ENCODE measurements at regions not wholly inside any gene's neighbourhood (a gene's known extent, or its start where the extent isn't known, plus 50 kb on each side); places are given as distances from the start of the nearest gene placed in this dataset.
"Not testable (repeated sequence)": the region's sequence is repeated elsewhere in the genome, so short reads cannot be mapped to it uniquely, and the experiment has no call there.

DNA sequence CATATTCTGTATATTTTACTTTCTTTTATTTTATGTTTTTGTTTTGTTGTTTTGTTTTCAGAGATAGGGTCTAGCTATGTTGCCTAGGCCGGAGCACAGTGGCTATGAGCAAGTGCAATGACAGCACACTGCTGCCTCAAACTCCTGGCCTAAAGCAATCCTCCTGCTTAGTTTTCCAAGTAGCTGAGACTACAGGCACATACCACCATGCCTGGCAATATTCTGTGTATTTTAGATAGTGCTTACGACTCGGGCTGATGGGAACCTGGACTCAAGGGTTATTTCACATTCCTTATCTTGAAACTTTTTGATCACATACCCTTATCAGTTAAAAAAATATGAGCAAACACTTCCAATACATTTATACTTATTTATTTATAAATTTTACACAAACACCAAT, 119.0 kb upstream of the STARD4 start:
- DNase-seq = no peak

DNA sequence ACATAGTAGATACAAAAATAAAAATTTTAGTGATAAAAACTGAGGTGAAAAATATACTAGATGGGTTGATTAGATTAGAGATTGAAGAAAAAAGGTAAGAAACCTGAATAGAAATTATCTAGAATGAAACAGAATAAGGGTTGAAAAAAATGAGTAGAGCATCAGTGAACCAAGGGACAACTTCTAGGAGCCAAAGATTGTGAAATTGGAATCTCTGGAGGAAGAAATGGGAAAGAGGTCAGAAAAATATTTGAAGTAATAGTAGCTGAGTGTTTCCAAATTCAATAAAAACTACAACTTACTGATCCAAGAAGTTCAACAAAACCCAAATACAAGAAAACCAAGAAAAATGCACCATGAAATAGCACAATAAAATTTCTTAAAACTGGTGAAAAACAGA, 116.6 kb upstream of the STARD4 start:
- DNase-seq = no peak

- no peak for DNase-seq
Measured at GRCh38 chr5:111627862-111628261, 115.5 kb upstream of the STARD4 start.

- no peak for DNase-seq
Measured at GRCh38 chr5:111626473-111627148, 114.3 kb upstream of the STARD4 start.

DNA sequence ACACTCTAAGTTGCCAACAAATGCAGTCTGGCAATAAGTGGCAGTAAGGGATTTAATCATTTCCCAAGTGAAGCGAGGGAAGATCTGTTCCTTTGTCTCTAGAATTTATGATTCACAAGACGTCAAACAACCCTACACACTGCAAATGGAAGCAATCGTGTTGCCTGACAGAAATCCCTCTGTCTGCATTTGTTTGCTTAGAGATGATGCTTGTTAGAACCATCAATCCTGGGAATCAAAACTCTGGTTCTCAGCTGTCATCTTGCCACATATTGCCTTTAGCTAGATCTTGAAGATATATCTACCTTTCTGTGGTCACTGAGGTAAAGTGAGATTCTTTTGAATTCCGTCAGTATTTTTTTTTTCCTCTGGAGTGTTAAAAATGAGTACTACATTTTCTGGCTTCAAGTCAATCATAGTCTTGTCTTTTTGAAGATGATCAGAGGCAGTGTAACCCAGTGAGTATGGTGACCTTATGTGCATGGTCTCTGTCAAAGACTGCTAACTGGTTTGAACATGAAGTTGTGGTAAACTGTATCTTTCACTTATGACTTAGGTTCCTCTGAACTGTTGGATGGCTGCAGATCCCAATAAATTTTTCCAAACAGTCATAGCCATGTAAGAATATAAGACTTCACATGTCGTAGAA, 106.4 kb upstream of the STARD4 start:
- DNase-seq = no peak

DNA sequence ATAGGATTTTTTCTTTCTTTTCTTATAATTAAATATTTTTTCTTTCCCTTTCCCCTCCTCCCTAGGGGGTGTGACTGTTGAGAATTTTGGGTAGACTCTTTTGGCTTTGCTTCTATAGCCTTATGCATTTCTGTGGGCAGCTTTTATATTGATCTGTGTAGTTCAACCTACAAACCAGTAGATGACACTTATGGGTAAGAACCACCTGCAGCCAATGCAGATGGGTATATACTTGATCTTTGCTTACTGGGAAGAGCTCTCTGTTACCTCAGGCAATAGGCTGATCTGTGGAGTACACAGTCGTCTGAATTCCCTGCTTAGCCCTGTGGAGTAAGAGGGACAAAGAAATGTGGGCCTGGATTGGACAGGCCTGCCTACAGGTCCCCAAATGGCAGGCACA, 102.7 kb upstream of the STARD4 start:
- DNase-seq = no peak

DNA sequence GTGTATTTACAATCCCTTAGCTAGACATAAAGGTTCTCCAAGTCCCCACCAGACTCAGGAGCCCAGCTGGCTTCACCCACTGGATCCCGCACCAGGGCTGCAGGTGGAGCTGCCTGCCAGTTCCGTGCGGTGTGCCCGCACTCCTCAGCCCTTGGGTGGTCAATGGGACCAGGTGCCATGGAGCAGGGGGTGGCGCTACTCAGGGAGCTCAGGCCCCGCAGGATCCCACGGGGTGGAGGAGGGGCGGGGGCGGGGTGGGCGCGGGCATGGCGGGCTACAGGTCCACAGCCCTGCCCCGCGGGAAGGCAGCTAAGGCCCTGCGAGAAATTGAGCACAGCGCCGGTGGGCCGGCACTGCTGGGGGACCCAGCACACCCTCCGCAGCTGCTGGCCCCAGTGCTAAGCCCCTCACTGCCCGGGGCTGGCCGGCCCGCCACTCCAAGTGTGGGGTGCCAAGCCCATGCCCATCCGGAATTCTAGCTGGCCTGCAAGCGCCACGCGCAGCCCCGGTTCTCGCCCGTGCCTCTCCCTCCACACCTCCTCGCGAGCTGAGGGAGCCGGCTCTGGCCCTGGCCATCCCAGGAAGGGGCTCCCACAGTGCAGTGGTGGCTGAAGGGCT, 99.8 kb upstream of the STARD4 start:
- DNase-seq = not testable (repeated sequence)

GRCh38 chr5:111606194-111606593, 93.9 kb upstream of the STARD4 start:
- DNase-seq = no peak

GRCh38 chr5:111603446-111603827, 91.1 kb upstream of the STARD4 start:
- no peak for DNase-seq

DNA sequence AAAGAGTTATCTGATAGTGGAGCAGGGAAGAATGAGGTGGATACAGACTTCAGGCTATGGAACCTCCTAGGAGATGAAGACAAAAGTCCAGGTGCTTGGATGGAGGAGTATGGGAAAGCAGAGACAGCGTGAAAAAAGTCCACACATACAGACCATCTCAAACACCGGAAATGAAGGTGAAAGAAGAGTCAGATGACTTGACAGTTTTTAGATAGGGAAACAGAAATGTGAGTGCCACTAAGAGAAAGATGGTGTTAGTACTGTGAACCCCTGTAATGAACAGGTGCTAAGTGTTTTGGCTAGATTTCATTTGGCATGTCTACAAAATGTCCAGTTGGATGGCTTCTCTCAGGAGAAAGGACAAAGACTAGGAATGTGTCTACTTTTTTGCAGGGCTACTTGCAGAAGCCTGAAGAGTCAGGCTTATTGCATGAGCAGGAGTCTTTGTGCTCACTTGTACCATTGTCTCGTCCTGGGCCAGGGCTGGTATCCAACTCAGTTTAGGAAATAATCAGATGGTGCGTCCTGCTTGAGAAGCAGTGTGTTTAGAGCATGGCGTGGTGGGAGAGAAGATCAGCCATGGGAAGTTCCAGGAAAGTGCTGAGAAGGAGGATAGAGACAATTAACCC, 90.6 kb upstream of the STARD4 start:
- DNase-seq = no peak

GRCh38 chr5:111598996-111599395, 86.7 kb upstream of the STARD4 start:
- DNase-seq = no peak

DNA sequence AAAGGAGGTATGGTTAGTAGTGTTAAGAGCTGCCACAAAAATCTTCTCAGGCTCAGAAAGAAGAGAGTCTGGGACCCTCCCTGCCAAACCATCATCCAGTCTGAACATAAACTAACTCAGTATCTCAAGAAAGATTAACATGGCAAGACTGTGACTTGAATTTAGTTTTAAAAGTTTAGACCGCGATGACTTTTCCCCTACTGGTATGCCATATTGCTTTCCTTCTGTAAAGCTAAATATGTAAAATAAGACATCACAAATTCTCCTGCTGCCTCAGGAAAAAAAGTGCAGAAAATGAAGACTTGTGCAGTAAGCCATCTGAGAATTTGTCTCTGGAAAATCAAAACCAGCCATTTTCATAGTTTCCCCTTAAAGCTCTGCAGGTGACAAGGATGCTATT, 85.2 kb upstream of the STARD4 start:
- DNase-seq = no peak

GRCh38 chr5:111596705-111597104, 84.4 kb upstream of the STARD4 start:
- DNase-seq = peak; percentile 69

- peak; percentile 59 for DNase-seq
Measured at GRCh38 chr5:111595425-111595824, 83.1 kb upstream of the STARD4 start.

DNA sequence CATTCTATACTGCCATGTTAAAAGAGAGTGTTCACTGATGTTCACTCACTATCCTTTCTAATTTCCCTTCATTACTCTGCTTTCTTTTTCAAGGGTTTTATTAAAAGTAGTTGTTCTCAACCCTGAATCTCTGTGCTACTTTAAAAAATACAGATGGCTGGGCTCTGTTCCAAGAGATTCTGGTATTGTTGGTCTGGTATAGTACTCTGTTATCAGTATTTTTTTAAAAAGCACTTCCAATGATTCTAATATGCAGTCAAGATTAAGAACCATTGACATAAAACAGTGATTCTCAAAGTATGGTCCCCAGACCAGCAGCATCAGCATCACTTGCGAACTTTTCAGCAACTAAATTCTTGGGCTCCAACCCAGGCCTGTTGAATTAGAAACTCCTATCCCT, 77.0 kb upstream of the STARD4 start:
- no peak for DNase-seq

GRCh38 chr5:111587728-111588127, 75.4 kb upstream of the STARD4 start:
- no peak for DNase-seq

DNA sequence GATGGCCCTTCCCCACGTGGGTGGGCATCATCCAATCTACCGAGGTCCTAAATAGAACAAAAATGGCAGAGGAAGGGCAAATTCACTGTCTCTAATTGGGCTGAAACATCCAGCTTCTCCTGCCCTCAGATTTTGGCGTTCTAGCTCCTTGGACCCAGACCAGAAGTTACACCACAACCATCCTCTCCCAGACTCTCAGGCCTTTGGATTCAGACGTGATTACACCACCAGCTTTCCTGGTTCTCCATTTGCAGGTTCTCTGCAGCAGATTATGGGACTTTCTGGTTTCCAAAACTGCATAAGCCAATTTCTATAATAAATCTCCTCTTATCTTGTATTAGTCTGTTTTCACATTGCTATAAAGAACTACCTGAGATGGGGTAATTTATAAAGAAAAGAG, 73.6 kb upstream of the STARD4 start:
- no peak for DNase-seq

DNA sequence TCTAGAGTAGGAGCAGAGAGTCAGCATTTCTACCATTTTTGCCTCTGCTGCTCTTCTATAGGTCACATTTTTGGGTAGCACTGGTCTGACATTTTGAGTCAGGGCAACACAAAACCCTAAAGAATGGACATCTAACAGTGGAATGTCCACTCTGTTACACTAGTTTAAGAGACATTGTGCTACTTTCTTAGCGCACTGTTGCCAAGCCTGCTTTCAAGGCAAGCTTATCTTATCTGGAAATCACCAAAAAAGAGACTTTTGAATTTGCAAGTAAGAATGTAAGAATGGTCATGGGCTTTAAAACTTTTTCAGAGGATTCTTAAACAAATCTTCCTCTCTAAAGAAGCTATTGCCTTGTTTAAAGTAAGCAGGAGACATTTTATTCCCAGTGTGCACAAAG, 73.0 kb upstream of the STARD4 start:
- DNase-seq = no peak

DNA sequence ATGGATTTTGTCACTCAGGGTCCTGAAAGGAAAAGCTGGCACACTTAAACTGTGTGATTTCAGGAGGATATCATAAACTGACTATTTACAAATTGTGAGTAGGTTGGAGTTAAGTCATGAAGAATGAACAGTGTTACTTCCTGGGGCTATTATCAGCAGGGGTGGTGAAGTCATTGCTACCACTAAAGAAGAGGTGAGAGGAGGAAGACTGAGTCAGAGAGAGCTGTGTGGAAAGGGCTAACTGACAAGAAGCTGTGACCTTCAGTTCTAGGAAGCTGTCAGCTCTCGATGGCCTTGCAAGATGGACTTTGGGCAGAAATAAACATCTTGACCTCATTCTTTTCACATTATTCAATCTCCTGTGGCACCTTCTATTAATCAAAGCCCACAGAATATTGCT, 72.3 kb upstream of the STARD4 start:
- no peak for DNase-seq

DNA sequence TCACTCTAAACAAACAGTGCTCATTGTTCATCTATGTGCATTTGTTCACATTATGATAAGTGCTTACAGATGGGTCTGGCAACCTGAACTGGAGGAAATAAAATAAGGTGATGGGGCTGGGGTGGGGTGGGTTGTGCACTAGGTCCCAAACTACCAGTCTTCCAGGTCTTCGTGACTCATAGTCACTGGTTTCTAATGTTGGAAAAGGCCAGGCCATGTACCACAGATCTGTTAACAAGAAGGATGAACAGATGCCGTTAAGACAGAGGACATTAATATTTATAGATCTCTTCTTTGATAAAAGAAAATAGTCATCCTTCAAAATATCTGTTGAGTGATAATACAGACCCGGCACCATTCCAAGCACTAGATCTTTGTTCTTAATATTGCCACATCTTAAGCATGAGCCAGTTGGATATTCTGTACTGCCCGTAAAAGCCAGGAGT, 71.4 kb upstream of the STARD4 start:
- DNase-seq = no peak

GRCh38 chr5:111582993-111583601, 70.8 kb upstream of the STARD4 start:
- no peak for DNase-seq

- no peak for DNase-seq
Measured at GRCh38 chr5:111582451-111582850, 70.1 kb upstream of the STARD4 start.

- DNase-seq = no peak
Measured at GRCh38 chr5:111580956-111581355, 68.6 kb upstream of the STARD4 start.

DNA sequence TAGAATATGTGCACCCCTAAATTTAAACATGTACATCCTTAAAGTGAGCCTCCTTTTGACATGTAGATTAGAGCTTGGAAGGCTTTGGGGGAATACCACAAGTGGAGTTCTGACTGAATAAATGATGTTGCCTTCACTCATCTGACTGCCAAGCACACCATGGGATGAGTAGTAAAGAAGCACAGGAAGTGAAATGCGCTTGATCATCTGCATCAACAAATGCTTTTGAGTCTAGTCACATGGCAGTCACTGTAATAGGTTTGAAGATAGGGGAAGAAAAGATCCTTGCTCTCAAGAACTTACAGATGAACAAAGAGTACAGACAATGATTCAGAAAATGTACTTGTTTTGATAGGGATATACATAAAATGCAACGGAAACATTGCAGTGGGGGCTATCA, 62.0 kb upstream of the STARD4 start:
- no peak for DNase-seq
